Mesenchymal stem cell (in vitro differentiated cells and primary cell): ENCODE measurements at regions not wholly inside any gene's neighbourhood (a gene's known extent, or its start where the extent isn't known, plus 50 kb on each side); places are given as distances from the start of the nearest gene placed in this dataset.

Source experiments
- DNase-seq: peaks from one replicate; pipeline ENCODE4 v3.0.0-alpha.2; 2013
- H2AFZ ChIP-seq: one replicate; pipeline ENCODE4 v1.6.1; 2013; ENCODE audit warnings: low read depth, mild to moderate bottlenecking, control low read depth, inconsistent platforms, low read length, moderate library complexity
- H2AK5ac ChIP-seq: 2 replicates; pipeline ENCODE4 v1.6.1; 2013; ENCODE audit warnings: low read length, moderate library complexity, mild to moderate bottlenecking, inconsistent platforms; ENCODE audit not compliant: severe bottlenecking
- H2BK120ac ChIP-seq: one replicate; pipeline ENCODE4 v1.6.1; 2013; ENCODE audit warnings: low read depth, mild to moderate bottlenecking, inconsistent platforms, low read length, moderate library complexity
- H2BK12ac ChIP-seq, 2 experiments: one replicate each; pipeline ENCODE4 v1.6.1; 2013; ENCODE audit warnings: inconsistent platforms in 2 of 2, low read length in 2 of 2, mild to moderate bottlenecking in 2 of 2, moderate library complexity in 2 of 2, control low read depth in 1 of 2
- H2BK15ac ChIP-seq: one replicate; pipeline ENCODE4 v1.6.1; 2013; ENCODE audit warnings: mild to moderate bottlenecking, low read depth, inconsistent platforms; ENCODE audit not compliant: poor library complexity, severe bottlenecking
- H2BK5ac ChIP-seq: 2 replicates; pipeline ENCODE4 v1.6.1; 2013; ENCODE audit warnings: low read depth, mild to moderate bottlenecking, low read length, control low read depth, inconsistent platforms; ENCODE audit not compliant: poor library complexity, severe bottlenecking
- H3K14ac ChIP-seq, 2 experiments: one replicate each; pipeline ENCODE4 v1.6.1; 2013; ENCODE audit warnings: inconsistent platforms in 2 of 2, low read length in 2 of 2, control low read depth in 1 of 2, mild to moderate bottlenecking in 1 of 2, moderate library complexity in 1 of 2
- H3K18ac ChIP-seq, 2 experiments: one replicate each; pipeline ENCODE4 v1.6.1; 2013; ENCODE audit warnings: inconsistent platforms in 2 of 2, low read length in 2 of 2, control low read depth in 1 of 2, low read depth in 1 of 2, mild to moderate bottlenecking in 1 of 2
- H3K23ac ChIP-seq, 2 experiments: one replicate each; pipeline ENCODE4 v1.6.1; 2013; ENCODE audit warnings: inconsistent platforms in 2 of 2, low read length in 2 of 2, mild to moderate bottlenecking in 2 of 2, moderate library complexity in 2 of 2, control low read depth in 1 of 2
- H3K27ac ChIP-seq: 2 replicates; pipeline ENCODE4 v1.5.1; 2013; ENCODE audit warnings: mild to moderate bottlenecking, moderate library complexity, low read length, control low read depth, inconsistent platforms; ENCODE audit not compliant: poor library complexity, severe bottlenecking
- H3K27me3 ChIP-seq, 2 experiments: 2 replicates each; pipeline versions ENCODE4 v1.6.1 to v1.7.0; 2013; ENCODE audit warnings: low read length in 2 of 2, mild to moderate bottlenecking in 2 of 2, moderate library complexity in 2 of 2, control low read depth in 1 of 2, inconsistent platforms in 1 of 2; ENCODE audit not compliant: control insufficient read depth in 1 of 2, insufficient read depth in 1 of 2
- H3K36me3 ChIP-seq, 2 experiments: 2 replicates each; pipeline versions ENCODE4 v1.6.1 to v1.7.0; 2013; ENCODE audit warnings: low read length in 2 of 2, control low read depth in 1 of 2, inconsistent platforms in 1 of 2, low read depth in 1 of 2, mild to moderate bottlenecking in 1 of 2; ENCODE audit not compliant: insufficient read depth in 2 of 2, control insufficient read depth in 1 of 2
- H3K4ac ChIP-seq, 2 experiments: one replicate each; pipeline ENCODE4 v1.6.1; 2013; ENCODE audit warnings: inconsistent platforms in 2 of 2, low read length in 2 of 2, mild to moderate bottlenecking in 2 of 2, moderate library complexity in 2 of 2, control low read depth in 1 of 2, low read depth in 1 of 2
- H3K4me1 ChIP-seq: 2 replicates; pipeline ENCODE4 v1.6.1; 2013; ENCODE audit warnings: low read depth, low read length, control low read depth; ENCODE audit not compliant: control insufficient read depth, insufficient read depth
- H3K4me2 ChIP-seq: 2 replicates; pipeline ENCODE4 v1.6.1; 2013; ENCODE audit warnings: low read length, mild to moderate bottlenecking, inconsistent platforms; ENCODE audit not compliant: poor library complexity, severe bottlenecking
- H3K4me3 ChIP-seq, 2 experiments: 2 replicates each; pipeline versions ENCODE4 v1.5.1 to v1.7.0; 2013; ENCODE audit warnings: low read length in 2 of 2, mild to moderate bottlenecking in 2 of 2, control low read depth in 1 of 2, low read depth in 1 of 2; ENCODE audit not compliant: insufficient read depth in 1 of 2
- H3K79me1 ChIP-seq: replicated peaks from 2 replicates; pipeline ENCODE4 v1.6.1; 2013; ENCODE audit warnings: mild to moderate bottlenecking, control low read depth, low read length, inconsistent platforms; ENCODE audit not compliant: poor library complexity, severe bottlenecking
- H3K9ac ChIP-seq: 2 replicates; pipeline ENCODE4 v1.7.0; 2013; ENCODE audit warnings: mild to moderate bottlenecking, low read length, moderate library complexity
- H3K9me3 ChIP-seq: 2 replicates; pipeline ENCODE4 v1.7.0; 2013; ENCODE audit warnings: mild to moderate bottlenecking, low read length; ENCODE audit not compliant: control insufficient read depth
- H4K8ac ChIP-seq: one replicate; pipeline ENCODE4 v1.6.1; 2013; ENCODE audit warnings: inconsistent platforms, mild to moderate bottlenecking, low read length, moderate library complexity
- H4K91ac ChIP-seq: one replicate; pipeline ENCODE4 v1.6.1; 2013; ENCODE audit warnings: mild to moderate bottlenecking, low read length, inconsistent platforms
- WGBS: methylation state at CpG from one replicate; pipeline ENCODE4 v1.1.7; 2013; ENCODE audit warnings: mixed read lengths; 5-methylcytosine and 5-hydroxymethylcytosine counted together

- H2BK5ac ChIP-seq = no peak overlapping the region
- no peaks in the 10 kb centered on the region for H3K79me1 ChIP-seq
- H3K9ac ChIP-seq = no peak overlapping the region
- no peak overlapping the region for H4K91ac ChIP-seq
- no peak overlapping the region for H2BK120ac ChIP-seq
- peaks cover 0 to 9% of the 10 kb centered on the region in 2 experiments for H3K27me3 ChIP-seq
- no peak overlapping the region for H4K8ac ChIP-seq
- H2BK12ac ChIP-seq = no peak overlapping the region
- H3K4ac ChIP-seq = no peak overlapping the region
- no peak overlapping the region for H3K4me3 ChIP-seq
- no peak overlapping the region for H3K4me2 ChIP-seq
- no peaks in the 10 kb centered on the region for H3K9me3 ChIP-seq
- no CpG with 5 or more reads among the region's 2 CpGs for WGBS
- H2AFZ ChIP-seq = no peak overlapping the region
- no peak overlapping the region for H3K27ac ChIP-seq
- H3K14ac ChIP-seq = no peak overlapping the region
- no peak overlapping the region for H2BK15ac ChIP-seq
- no peak for DNase-seq
- no peak overlapping the region for H2AK5ac ChIP-seq
- H3K18ac ChIP-seq = no peak overlapping the region
- no peak overlapping the region for H3K23ac ChIP-seq
- no peaks in the 10 kb centered on the region for H3K4me1 ChIP-seq
- no peaks in the 10 kb centered on the region for H3K36me3 ChIP-seq
These were observed 158.7 kb downstream of the TDRD15 start for GRCh38 chr2:21282515-21282898.

GRCh38 chr2:21288299-21288698, 164.5 kb downstream of the TDRD15 start:
- H3K27me3 ChIP-seq = no peaks in the 10 kb centered on the region
- no peak overlapping the region for H3K23ac ChIP-seq
- no peak for DNase-seq
- H2AFZ ChIP-seq = no peak overlapping the region
- no peaks in the 10 kb centered on the region for H3K4me1 ChIP-seq
- H3K27ac ChIP-seq = no peak overlapping the region
- H4K8ac ChIP-seq = peak overlapping the region; percentile 35
- H4K91ac ChIP-seq = no peak overlapping the region
- no peak overlapping the region for H2AK5ac ChIP-seq
- no peaks in the 10 kb centered on the region for H3K9me3 ChIP-seq
- no peaks in the 10 kb centered on the region for H3K36me3 ChIP-seq
- no peak overlapping the region for H3K14ac ChIP-seq
- WGBS = 81% methylated on average over 2 of the region's 2 CpGs
- H3K18ac ChIP-seq = no peak overlapping the region
- no peak overlapping the region for H3K4ac ChIP-seq
- no peak overlapping the region for H3K9ac ChIP-seq
- no peak overlapping the region for H3K4me3 ChIP-seq
- H2BK5ac ChIP-seq = no peak overlapping the region
- H3K79me1 ChIP-seq = no peaks in the 10 kb centered on the region
- H2BK12ac ChIP-seq = no peak overlapping the region
- no peak overlapping the region for H3K4me2 ChIP-seq
- H2BK15ac ChIP-seq = no peak overlapping the region
- H2BK120ac ChIP-seq = no peak overlapping the region

- Histone ChIP-seq H3K27me3 (no peaks in the 10 kb centered on the region), H2BK12ac (no peak overlapping the region), H3K27ac (no peak overlapping the region), H2BK15ac (no peak overlapping the region), H3K23ac (no peak overlapping the region), H2BK120ac (no peak overlapping the region), H3K4me2 (no peak overlapping the region), H4K91ac (no peak overlapping the region), H3K79me1 (no peaks in the 10 kb centered on the region), H4K8ac (no peak overlapping the region), H3K4me3 (no peak overlapping the region), H3K36me3 (no peaks in the 10 kb centered on the region), H3K18ac (no peak overlapping the region), H3K14ac (no peak overlapping the region), H3K4me1 (no peaks in the 10 kb centered on the region), H3K9me3 (no peaks in the 10 kb centered on the region), H2AK5ac (no peak overlapping the region), H3K4ac (no peak overlapping the region), H2BK5ac (no peak overlapping the region), H2AFZ (no peak overlapping the region), H3K9ac (no peak overlapping the region)
- peak; percentile 44 for DNase-seq
- WGBS = 46% methylated on average over 7 of the region's 8 CpGs
These were observed 165.2 kb downstream of the TDRD15 start for GRCh38 chr2:21288739-21289520.

- no peak overlapping the region for H3K4ac ChIP-seq
- H3K79me1 ChIP-seq = no peaks in the 10 kb centered on the region
- H3K27me3 ChIP-seq = no peaks in the 10 kb centered on the region
- H3K14ac ChIP-seq = no peak overlapping the region
- H2BK15ac ChIP-seq = no peak overlapping the region
- DNase-seq = no peak
- H4K91ac ChIP-seq = no peak overlapping the region
- H3K4me2 ChIP-seq = no peak overlapping the region
- no peaks in the 10 kb centered on the region for H3K4me1 ChIP-seq
- H3K23ac ChIP-seq = no peak overlapping the region
- no peak overlapping the region for H2AK5ac ChIP-seq
- no peaks in the 10 kb centered on the region for H3K9me3 ChIP-seq
- no peak overlapping the region for H2BK120ac ChIP-seq
- H2AFZ ChIP-seq = no peak overlapping the region
- H3K36me3 ChIP-seq = no peaks in the 10 kb centered on the region
- H3K27ac ChIP-seq = no peak overlapping the region
- H3K9ac ChIP-seq = no peak overlapping the region
- WGBS = 71% methylated on average over 1 of the region's 3 CpGs
- no peak overlapping the region for H2BK12ac ChIP-seq
- H4K8ac ChIP-seq = no peak overlapping the region
- no peak overlapping the region for H3K18ac ChIP-seq
- no peak overlapping the region for H2BK5ac ChIP-seq
- H3K4me3 ChIP-seq = no peak overlapping the region
These were observed 165.8 kb downstream of the TDRD15 start for GRCh38 chr2:21289551-21289950.
